Uterus (tissue), 2 donors: ENCODE measurements at regions not wholly inside any gene's neighbourhood (a gene's known extent, or its start where the extent isn't known, plus 50 kb on each side); places are given as distances from the start of the nearest gene placed in this dataset.

ENCODE experiments used
- POLR2A ChIP-seq, 2 donors: fragments of 450-650 bp; IDR thresholded peaks; one replicate each; pipeline ENCODE4 v1.6.1; 2016; ENCODE audit warnings: antibody characterized with exemption in 2 of 2, mild to moderate bottlenecking in 1 of 2, moderate library complexity in 1 of 2
- TF ChIP-seq, protein P1 (sequence below), 4 experiments: fragments of 200-600 bp in 2 of 4; fragments of 450-650 bp in 2 of 4; sonication (generic) in 2 of 4; IDR thresholded peaks; one replicate each; pipeline ENCODE4 v1.5.1; 2016 to 2019; ENCODE audit warnings: antibody characterized with exemption in 4 of 4, mild to moderate bottlenecking in 2 of 4, moderate library complexity in 1 of 4

DNA sequence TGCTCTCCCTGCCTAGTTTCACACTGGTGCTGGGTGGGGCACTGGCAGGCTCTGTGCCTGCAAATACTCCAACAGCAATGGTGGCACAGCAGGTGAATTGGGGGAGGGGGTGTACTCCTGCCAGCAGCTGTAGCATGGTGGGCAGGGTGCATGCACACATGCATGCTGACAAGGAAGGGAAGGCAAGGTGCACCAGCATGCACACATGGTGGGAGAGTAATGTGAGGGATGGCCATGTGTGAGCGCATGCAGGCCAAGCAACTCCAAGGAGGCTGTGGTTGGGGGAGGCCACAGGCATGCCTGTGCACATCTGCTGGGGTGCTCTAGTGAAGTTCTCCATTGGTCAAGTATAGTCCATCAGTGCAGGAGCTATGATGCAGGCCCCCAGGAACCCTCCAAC lies 54.5 kb upstream of the INPP4B start:
- no peak for TF ChIP-seq POLR2A (IDR thresholded peaks at IDR 0.05)
- TF ChIP-seq, protein P1, sequence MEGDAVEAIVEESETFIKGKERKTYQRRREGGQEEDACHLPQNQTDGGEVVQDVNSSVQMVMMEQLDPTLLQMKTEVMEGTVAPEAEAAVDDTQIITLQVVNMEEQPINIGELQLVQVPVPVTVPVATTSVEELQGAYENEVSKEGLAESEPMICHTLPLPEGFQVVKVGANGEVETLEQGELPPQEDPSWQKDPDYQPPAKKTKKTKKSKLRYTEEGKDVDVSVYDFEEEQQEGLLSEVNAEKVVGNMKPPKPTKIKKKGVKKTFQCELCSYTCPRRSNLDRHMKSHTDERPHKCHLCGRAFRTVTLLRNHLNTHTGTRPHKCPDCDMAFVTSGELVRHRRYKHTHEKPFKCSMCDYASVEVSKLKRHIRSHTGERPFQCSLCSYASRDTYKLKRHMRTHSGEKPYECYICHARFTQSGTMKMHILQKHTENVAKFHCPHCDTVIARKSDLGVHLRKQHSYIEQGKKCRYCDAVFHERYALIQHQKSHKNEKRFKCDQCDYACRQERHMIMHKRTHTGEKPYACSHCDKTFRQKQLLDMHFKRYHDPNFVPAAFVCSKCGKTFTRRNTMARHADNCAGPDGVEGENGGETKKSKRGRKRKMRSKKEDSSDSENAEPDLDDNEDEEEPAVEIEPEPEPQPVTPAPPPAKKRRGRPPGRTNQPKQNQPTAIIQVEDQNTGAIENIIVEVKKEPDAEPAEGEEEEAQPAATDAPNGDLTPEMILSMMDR (IDR thresholded peaks at IDR 0.05): no peak
